ENCODE measurements at regions not wholly inside any gene's neighbourhood (a gene's known extent, or its start where the extent isn't known, plus 50 kb on each side); places are given as distances from the start of the nearest gene placed in this dataset.

DNA sequence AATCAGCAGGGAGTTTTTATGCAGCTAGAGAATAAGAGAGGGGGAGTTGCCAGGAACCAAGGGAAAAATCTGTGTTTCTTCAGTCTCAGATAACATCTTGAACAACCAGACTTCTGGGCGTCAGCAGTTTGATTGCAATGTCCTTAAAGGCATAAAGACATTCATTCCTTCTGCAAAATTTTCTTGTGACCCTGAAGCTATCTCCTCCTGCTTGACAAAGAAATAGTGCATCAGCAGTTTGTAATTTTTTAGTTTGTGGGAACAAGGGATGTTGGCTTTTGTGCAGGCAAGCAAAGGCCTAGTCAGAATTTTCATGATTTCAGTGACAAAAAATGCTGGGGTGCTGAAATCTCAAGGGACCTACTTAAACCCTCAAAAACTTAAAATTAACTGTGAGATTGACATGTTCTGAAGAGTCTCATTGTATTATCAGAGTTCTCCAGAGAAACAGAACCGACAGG, 125.8 kb upstream of the UNC5C start:
- in situ Hi-C loops (cut with MboI; ENCODE audit: low sequenced_read_pairs) = no loop called here
- no peak overlapping the region for H4K91ac ChIP-seq (ENCODE audit: insufficient read depth, low read depth, low read length)
- no peak for ATAC-seq (ENCODE audit: low read depth)
- H2BK120ac ChIP-seq (ENCODE audit: low read depth, low read length) = no peak overlapping the region
- no peak overlapping the region for H3K23ac ChIP-seq (ENCODE audit: low read depth, low read length)
- no peaks in the 10 kb centered on the region for H3K79me1 ChIP-seq (ENCODE audit: low read depth in 1 of 2, low read length in 2 of 2)
- 20% methylated on average over 1 of the region's 2 CpGs; no CpG with 5 or more reads in 1 of the 2 experiments for WGBS, 2 experiments (ENCODE audit: extremely low coverage in 2 of 2, insufficient read length in 1 of 2)
- no peak overlapping the region for H2AK9ac ChIP-seq (replicated peaks; ENCODE audit: low read depth, low read length, poor library complexity)
- no peak overlapping the region for H2BK15ac ChIP-seq (ENCODE audit: low read depth, low read length)
- ChIA-PET CTCF (no interaction called here), POLR2A (ENCODE audit: unreplicated experiment) (interaction anchor here (0.6 kb wide), 1 partner anchor 27 kb away, joined by 4 read pairs; no protein-coding TSS in a partner anchor)
- no peak overlapping the region for H2BK20ac ChIP-seq (ENCODE audit: low read depth, low read length)
- intact Hi-C loops (cut with micrococcal nuclease) = no loop called here
- H3K4me1 ChIP-seq (ENCODE audit: control insufficient read depth, insufficient read depth, low read length) = no peaks in the 10 kb centered on the region
- H2AK5ac ChIP-seq (ENCODE audit: low read depth, low read length) = no peak overlapping the region
- dilution Hi-C loops (cut with HindIII; ENCODE audit: low sequenced_read_pairs, unreplicated experiment) = no loop called here
- H3K27me3 ChIP-seq (ENCODE audit: control insufficient read depth, insufficient read depth, low read length) = no peaks in the 10 kb centered on the region
- no peak overlapping the region for H3K4me3 ChIP-seq (ENCODE audit: insufficient read depth, low read depth, low read length)
- H3K14ac ChIP-seq (replicated peaks; ENCODE audit: low read depth, low read length) = no peak overlapping the region
- H3K9ac ChIP-seq (ENCODE audit: low read depth, low read length) = no peak overlapping the region
- H2BK5ac ChIP-seq (ENCODE audit: low read depth, low read length, poor library complexity, severe bottlenecking) = no peak overlapping the region
- no peak overlapping the region for H4K8ac ChIP-seq (ENCODE audit: low read depth in 2 of 2, low read length in 2 of 2)
- no peaks in the 10 kb centered on the region for H3K36me3 ChIP-seq (ENCODE audit: control insufficient read depth, insufficient read depth, low read length)
- H4K20me1 ChIP-seq (ENCODE audit: insufficient read depth, low read length) = no peaks in the 10 kb centered on the region
- no peak overlapping the region for H3K18ac ChIP-seq (ENCODE audit: low read depth, low read length)
- H3K4me2 ChIP-seq (ENCODE audit: low read depth, low read length) = no peak overlapping the region
- H4K5ac ChIP-seq (ENCODE audit: low read depth, low read length) = no peak overlapping the region
- H2AFZ ChIP-seq (replicated peaks; ENCODE audit: low read length, poor library complexity) = no peak overlapping the region
- no peaks in the 10 kb centered on the region; the same call in 1 of the 2 replicates for H3K9me3 ChIP-seq (ENCODE audit: control insufficient read depth, insufficient read depth, low read length)
- TF ChIP-seq CEBPB (IDR thresholded peaks at IDR 0.05; ENCODE audit: low read depth, low read length) (no peak), POLR2A (IDR thresholded peaks at IDR 0.05; ENCODE audit: low read depth, low read length) (no peak), NFE2L2 (IDR thresholded peaks at IDR 0.05; ENCODE audit: low read depth, low read length) (no peak), CHD1 (IDR thresholded peaks at IDR 0.05; ENCODE audit: low read depth, low read length) (no peak), MXI1 (IDR thresholded peaks at IDR 0.05; ENCODE audit: borderline replicate concordance, low read depth, low read length) (no peak)
- no peak overlapping the region for H3K27ac ChIP-seq (ENCODE audit: insufficient read depth, low read length)
- H3K56ac ChIP-seq (ENCODE audit: extremely low read depth, insufficient read depth, low read length) = no peak overlapping the region
- H3K4ac ChIP-seq (ENCODE audit: low read depth, low read length) = no peak overlapping the region
- DNase-seq = no peak
- BruUV-seq (replicated peaks) = no TSS peak
- no peaks in the 10 kb centered on the region for H3K9me1 ChIP-seq (ENCODE audit: insufficient read depth, low read length)
